Right lobe of liver (tissue), 4 donors: ENCODE measurements at regions not wholly inside any gene's neighbourhood (a gene's known extent, or its start where the extent isn't known, plus 50 kb on each side); places are given as distances from the start of the nearest gene placed in this dataset.

Experiments used
- POLR2A ChIP-seq: fragments of 450-650 bp; IDR thresholded peaks from one replicate; pipeline ENCODE4 v1.6.1; 2017; ENCODE audit warnings: antibody characterized with exemption, mild to moderate bottlenecking
- TF ChIP-seq, protein P1 (sequence below), 4 donors: fragments of 200-600 bp in 3 of 4; fragments of 450-650 bp in 1 of 4; IDR thresholded peaks; one replicate each; pipeline versions ENCODE4 v1.5.1 to v1.8.0; 2016 to 2022; ENCODE audit warnings: antibody characterized with exemption in 4 of 4, mild to moderate bottlenecking in 2 of 4
- donor health status: DM: no; HTN: no; CAD: no.
- donor health status: DM: no; HTN: no; CAD: no.
- donor health status: DM: no; HTN: yes; CAD: no.

DNA sequence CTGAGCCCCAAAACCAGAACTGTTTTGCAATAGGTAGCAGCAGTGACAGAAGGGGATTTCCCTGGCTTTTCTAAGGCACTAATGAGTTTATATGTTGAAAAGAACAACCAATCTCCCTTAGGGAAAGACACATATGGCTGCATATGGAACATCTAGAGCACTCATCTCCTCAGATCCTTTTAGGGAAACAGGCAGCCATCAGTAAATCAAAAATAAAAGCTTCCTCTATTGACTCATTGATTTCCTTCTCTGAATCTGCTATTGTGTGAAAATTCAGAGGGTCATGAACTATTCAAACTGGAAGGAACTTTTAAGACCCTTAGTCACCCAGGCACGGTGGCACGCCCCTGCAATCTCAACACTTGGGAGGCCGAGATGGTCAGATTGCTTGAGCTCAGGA, 110.9 kb upstream of the NANOS1 start:
- TF ChIP-seq, protein P1, sequence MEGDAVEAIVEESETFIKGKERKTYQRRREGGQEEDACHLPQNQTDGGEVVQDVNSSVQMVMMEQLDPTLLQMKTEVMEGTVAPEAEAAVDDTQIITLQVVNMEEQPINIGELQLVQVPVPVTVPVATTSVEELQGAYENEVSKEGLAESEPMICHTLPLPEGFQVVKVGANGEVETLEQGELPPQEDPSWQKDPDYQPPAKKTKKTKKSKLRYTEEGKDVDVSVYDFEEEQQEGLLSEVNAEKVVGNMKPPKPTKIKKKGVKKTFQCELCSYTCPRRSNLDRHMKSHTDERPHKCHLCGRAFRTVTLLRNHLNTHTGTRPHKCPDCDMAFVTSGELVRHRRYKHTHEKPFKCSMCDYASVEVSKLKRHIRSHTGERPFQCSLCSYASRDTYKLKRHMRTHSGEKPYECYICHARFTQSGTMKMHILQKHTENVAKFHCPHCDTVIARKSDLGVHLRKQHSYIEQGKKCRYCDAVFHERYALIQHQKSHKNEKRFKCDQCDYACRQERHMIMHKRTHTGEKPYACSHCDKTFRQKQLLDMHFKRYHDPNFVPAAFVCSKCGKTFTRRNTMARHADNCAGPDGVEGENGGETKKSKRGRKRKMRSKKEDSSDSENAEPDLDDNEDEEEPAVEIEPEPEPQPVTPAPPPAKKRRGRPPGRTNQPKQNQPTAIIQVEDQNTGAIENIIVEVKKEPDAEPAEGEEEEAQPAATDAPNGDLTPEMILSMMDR (IDR thresholded peaks at IDR 0.05), result no peak
- no peak for TF ChIP-seq POLR2A
